HK-2 (cell line): ENCODE measurements at regions not wholly inside any gene's neighbourhood (a gene's known extent, or its start where the extent isn't known, plus 50 kb on each side); places are given as distances from the start of the nearest gene placed in this dataset.
"Not testable (repeated sequence)": the region's sequence is repeated elsewhere in the genome, so short reads cannot be mapped to it uniquely, and the experiment has no call there.

Source experiments
- DNase-seq: peaks from one replicate; pipeline ENCODE4 v3.0.0-alpha.2; 2018; ENCODE audit not compliant: unreplicated experiment

DNA sequence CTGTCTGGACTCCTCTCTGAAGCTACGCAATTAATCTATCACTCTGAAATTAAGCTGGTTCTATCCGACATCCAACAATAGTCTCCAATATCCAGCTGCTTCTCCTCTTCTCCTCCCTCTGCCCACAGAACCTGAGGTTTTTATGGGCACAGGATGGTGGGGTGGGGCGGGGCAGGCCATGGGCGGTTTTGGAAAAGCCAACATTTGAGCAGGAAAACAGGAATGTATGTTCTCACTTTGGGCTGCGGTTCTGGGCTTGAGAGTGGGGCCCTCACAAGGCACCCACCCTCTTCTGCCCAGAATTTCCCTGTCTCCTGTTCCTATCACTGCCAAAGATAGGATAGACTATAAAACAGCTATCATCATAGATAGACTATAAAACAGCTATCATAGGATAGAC, 1144.2 kb downstream of the EPHA7 start:
- no peak for DNase-seq

DNA sequence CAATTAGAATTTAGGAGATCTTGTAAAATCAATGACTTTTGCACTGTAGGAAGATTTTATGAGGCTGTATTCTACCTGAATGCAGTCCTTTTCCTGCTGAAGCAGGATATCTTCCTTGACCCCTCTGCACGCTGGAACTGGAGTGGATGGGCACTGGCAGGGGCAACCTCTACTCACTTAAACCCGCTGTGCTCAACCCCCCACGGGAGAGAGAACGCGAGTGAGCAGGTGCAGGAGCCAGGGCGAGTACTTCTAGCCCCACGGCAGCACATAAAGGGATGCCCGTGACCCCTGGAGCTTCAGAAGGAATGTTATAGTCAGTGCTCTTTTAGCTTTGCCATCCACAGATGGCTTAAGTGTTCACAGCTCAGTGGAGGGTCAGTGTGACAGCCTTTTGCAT, 1144.8 kb downstream of the EPHA7 start:
- no peak for DNase-seq

DNA sequence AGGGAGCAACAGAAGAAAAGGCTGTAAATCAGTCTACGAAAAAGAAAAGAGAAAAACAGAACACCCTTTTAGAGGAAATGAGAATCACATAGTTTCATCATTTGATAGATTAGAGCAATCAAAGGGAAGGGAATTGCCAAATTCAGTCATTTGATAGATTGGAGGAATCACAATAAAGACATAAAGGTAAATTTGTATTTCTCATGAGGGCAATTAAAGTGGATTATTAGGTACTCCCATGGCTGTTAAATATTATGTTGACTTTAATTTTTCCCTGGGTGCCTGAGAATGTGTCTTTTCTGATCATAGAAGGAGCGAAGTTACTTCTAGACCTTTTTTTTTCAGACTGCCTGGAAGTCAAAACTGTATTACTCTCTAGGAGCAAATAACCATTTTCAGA, 1145.7 kb downstream of the EPHA7 start:
- DNase-seq = no peak

DNA sequence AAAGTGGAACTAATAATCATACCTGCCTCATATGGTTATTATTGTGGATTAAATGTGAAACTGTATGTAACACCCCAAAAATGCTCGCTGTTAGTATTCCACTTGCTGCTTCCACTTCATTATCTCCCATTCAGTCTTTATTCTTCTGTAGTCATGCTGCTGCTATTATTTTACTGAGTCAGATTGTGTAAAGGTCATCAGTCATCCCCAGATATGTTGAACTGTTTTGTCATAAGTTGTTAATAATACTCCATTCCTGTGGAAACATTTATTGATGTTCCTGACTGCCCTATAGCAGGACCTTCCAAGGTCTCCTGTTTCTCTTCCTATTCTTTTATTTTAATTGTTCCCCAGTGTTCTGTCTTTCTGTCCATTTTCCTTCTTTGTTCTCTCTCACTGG, 1148.3 kb downstream of the EPHA7 start:
- DNase-seq = no peak

DNA sequence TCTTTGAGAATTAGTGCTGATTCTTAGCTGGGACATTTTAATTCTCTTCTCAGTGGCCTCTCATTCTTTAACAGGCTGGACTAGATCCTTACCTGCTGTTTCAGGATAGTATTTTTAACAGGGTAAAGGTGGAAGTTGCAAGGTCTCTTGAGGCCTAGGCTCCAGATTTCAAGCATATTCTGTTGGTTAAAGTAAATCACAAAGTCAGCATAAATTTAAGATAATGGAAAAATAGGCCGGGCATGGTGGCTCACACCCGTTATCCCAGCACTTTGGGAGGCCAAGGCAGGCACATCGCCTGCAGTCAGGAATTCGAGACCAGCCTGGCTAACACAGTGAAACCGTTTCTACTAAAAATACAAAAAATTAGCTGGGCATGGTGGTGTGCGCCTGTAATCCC, 1149.0 kb downstream of the EPHA7 start:
- DNase-seq = no peak

DNA sequence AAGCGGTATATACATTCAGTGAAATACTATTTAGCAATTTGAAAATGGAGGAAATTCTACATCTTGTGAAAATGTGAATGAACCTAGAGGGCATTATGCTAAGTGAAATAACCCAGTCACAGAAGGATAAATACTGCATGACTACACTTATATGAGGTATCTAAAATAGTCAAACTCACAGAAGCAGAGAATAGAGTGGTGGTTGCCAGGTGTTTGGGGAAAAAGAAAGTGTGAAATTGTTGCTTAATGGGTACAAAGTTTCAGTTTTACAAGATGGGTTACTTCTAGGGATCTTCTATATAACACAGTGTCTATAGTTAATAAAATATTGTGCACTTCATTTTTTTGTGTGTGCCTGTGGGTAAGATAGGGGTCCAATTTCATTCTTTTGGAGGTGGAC, 1152.0 kb downstream of the EPHA7 start:
- no peak for DNase-seq

DNA sequence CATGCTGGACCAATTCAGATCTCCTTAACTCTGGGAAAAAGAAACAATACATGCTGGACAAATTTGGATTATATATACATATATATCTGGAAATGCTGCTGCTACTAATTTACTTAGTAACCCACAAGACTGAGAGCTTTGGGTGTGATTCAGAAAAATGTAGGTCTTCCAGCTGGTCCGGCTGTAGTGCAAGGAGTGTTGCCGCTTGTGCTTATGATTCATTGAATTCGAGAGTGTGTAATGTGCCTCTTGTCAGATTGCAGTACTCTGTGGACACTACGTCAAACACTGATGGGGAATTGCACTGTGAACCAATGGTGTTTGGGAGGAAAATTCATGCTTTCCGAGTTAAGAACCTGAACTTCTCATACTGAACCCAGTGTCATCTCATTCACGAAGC, 1155.5 kb downstream of the EPHA7 start:
- DNase-seq = no peak

DNA sequence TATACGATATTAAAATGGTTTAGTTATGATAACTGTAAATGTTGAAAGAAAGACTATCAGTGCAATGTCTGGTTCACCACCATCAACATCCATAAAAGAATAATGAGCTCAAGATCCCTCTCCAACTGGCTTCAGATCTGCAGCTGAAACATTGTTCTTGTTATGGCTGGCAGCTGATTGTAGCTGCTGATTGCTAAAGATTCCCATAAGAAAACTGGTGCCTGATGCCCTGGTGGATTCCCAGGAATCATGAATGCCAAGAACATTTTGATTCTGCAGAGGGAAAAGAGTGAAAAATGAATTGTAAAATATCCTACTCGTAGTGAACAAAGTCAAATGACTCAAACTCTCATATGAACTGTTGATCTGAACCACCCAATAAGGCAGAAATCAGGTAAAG, 1160.2 kb downstream of the EPHA7 start:
- no peak for DNase-seq

DNA sequence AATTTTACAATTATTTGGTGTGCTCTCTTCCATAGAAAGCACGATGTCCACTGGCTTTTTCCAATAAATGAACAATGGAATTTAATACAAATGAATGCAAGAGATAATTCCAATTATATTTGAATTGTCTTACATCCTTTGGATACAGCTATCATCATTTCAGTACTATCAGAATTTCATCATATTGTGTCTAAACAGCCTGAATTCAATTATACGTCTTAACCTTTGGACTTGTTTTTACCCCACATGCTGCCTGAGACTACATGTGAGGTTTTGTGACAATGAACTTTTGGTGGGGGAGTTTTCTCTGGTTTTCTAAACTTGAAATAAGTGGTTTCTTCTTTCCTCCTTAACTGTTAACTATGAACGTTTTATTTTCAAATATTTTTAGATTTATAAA, 1176.0 kb downstream of the EPHA7 start:
- no peak for DNase-seq

DNA sequence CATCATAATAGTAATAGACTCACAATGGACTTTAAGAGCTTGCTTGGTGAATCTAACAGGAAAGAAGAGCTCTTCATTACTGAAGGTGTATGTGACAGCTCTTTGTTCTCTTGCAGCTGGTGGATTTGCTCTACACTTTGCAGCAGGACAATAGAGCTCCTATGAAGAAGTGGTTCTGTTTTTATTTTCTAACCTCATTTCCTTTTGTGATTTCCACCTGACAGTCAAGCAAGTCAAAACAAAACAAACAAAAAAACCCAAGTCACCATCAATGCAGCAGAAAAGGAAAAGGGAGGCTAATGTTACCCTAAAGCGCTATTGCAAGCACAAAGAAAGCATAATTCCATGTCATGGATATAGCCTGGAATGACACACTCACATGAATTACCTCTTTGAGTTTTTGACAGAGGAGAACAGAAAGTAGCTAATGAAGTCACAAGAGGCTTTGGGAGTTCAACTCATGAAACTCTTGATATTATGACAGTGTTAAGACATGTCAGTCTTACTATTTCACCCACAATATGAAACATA, 1188.1 kb downstream of the EPHA7 start:
- no peak for DNase-seq

DNA sequence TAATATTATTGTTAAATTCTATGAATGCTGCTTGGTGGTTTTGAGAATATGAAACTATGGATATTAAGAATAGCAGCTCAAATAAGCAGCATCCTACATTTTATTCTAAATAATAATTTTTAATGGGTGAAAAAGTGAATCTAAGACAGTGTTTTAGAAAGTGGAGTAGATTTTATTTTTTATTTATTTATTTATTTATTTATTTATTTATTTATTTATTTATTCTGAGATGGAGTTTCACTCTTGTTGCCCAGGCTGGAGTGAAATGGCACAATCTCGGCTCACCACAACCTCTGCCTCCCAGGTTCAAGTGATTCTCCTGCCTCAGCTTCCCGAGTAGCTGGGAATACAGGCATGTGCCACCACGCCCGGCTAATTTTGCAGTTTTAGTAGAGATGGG, 1199.4 kb downstream of the EPHA7 start:
- DNase-seq = not testable (repeated sequence)

DNA sequence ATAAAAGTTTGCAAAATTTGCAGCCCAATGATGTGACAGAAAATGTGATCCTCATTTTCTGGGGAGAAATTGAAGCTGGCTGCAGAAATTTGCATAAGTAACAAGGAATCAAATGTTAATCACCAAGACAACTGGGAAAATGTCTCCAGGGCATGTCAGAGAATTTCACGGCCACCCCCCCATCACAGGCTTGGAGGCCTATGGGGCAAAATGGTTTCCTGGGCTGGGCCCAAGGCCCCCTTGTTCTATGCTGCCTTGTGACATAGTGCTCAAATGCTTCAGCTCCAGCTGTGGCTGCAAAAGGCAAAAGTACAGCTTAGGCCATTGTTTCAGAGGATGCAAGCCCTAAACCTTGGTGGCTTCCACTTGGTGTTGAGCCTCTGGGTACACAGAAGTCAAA, 1202.6 kb downstream of the EPHA7 start:
- no peak for DNase-seq

DNA sequence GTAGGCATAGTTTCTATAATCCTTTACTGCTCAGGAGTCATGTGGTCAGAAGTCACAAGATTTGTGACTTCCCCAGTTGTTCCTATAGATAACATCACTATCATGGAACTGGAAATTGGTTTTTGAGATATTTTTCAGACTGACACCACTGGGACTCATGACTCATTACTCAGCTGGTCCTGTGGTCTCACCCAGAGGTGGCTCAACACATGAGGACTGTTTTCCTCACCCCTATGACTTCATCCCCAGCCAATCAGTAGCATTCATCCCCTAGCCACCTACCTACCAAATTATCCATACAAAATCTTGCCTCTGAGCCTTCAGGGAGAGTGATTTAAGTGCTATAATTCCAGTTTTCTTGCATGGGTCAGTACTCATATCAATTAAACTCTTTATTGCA, 1217.7 kb downstream of the EPHA7 start:
- DNase-seq = peak; percentile 11

DNA sequence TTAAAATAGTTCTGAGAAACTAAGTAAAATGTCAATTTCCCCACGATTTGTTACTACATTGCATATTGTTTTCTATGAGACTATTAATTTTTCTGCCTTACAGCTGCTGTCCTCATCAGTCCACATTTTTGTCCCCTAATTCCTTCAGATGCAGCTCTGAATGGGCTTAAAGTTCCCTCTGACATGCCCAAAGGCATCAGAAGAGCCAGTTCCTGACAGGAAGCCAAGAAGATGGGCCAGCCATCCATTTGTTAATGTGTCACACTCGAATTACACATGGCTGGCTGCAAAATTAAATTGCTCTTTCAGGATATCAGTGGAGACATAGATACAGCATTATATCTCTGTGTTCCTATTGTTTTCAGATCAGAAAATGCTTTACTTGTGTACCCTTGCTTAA, 1223.0 kb downstream of the EPHA7 start:
- no peak for DNase-seq

DNA sequence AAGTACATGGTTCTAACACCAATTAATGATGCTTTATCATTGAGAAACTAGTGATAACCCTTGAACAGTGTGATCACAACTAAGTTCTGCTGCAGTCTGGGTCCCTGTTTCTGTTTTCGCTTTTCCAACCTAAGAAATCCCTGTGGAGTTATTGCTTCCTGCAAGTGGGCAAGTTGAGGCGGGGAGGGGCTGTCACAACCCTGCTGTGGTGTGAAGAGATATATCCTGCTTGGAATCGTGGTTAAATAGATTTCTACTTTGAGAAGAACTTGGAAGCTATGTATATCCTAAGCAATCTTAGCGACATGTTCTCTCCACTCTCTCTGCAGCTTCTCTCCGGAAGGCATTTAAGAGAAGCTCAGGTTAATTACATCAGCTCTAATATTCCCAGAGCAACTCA, 1223.6 kb downstream of the EPHA7 start:
- no peak for DNase-seq

DNA sequence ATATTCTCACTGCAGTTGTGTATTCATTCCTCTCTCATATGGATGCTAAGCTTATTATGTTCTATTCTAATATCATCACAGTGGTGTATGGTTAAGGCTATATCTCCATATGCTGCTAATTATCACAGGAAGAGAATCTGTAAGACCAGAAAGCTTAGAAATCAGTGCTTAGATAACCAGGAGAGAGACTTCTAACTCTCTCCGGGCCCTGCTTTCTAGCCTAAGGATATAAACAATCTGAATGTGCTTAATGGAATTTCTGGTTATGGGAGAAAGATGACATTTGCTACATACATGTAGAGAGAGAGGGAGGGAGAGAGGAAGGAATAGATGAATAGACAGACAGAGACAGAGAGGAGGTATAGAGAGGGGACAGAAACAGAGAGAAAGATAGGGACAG, 1231.3 kb downstream of the EPHA7 start:
- DNase-seq = no peak

DNA sequence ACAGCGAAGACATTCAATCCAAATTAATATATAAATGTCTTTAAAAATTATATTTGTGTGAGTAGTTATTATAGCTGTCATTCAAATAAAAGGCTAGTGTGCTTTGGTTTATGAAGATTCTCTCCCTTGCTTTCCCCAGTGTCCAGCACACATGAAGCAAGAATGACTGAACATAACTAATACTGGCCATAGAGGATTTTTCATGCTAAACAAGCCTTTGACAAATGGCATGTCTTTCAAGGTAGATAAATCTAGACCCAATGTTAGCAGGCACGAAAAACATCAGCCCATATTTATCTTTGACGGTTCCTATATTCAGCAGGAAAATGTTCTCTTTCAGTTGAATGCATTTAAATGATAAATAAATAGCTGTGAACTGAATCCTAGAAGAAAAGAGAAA, 1234.4 kb downstream of the EPHA7 start:
- DNase-seq = no peak

DNA sequence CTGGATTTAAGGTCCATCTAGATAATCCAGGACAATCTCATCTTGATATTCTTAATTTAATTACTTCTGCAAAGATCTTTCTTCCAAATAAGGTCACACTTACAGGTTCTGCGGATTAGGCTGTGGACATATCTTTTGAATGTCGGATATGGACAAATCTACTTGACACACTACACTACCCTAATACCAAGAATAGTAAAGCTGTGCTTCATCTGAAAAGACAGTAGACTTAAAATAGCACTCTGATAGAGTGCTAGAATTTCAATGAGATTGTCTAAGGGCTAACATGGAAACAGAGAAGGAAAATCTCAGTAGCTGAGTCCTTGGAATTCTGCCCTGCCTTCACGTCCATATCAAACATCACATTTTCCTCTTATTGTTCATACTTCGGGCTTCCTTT, 1238.0 kb downstream of the EPHA7 start:
- no peak for DNase-seq

DNA sequence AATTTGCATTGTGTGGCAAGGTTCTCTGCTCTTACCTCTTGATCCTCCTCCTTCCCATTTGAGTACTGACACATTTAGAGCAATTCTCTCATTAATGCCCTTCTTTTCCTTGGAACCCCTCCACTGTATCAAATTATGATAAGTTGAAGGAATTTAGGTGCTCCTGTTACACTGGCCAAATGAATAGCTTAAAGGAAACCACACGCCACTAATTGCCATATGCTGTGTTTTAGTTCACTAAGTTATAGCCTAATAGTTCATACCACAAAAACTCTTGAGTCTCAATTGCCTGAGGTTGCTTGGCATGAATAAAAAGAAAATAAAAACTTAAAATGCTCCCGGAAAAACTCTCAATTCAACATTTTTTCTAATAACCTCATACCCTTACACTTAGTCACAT, 1239.3 kb downstream of the EPHA7 start:
- DNase-seq = no peak

DNA sequence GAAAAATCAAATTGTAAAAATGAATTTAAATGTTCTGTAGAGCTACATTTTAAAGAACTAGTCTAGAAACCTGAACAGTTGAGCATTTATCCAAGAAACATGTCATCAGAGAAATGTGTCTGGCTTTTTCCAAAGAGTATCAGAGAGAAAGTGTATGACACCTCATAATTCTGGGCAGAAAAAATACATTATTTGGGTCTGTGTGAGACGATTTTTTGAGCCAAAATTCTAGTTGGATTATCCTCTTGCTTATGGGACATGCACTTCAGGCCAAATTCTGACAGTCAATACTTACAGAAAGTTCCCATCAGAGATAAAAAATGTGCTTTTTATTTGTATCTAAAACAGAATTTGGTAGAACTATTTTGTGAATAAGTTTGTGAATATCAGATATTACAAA, 1242.7 kb downstream of the EPHA7 start:
- DNase-seq = no peak

DNA sequence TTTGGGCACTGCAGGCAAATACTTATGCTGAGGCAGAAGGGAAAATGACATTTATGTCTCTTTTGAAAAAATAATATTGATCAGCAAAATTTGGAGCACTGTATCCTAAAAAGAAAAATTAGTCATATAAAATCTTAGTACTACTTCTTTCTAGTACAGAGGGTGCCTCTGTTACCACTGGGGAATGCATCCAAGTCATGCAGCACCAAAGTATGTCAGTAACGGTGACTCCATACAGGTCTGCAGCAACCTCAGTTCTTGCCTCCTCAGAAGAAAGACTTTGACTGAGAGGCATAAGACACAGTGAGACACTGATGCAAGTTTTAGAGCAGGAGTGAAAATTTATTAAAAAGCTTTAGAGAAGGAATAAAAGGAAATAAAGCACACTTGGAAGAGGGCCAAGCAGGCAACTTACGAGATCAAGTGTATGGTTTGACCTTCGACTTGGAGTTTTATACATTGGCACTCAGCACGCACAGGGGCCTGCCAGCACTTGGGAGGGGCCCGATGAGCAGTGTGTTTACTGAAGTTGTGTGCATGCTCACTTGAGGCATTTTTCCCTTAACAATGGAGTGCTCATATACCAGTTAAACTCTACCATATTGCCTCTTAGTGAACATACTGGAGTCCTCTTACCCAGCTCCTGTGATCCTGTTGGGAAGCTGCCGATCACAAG, 1244.8 kb downstream of the EPHA7 start:
- DNase-seq = no peak

DNA sequence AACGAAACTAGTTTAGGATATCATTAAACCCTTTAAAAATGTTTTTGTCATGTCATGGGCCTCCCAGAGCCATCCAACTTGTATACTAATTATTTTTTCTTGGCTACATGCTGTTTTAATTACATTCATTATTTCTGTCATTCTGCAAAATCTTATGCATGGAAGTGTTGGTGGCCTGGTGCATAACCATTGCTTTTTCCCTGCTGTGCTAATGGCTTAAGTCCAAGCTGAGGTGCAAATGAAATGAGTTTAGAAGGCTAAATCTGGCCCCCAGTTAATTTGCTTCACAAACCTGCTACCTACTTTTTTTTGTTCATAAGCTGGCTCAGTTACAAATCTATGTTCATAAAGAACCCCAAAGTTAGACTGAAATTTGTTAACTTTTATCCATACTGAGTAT, 1249.9 kb downstream of the EPHA7 start:
- no peak for DNase-seq

DNA sequence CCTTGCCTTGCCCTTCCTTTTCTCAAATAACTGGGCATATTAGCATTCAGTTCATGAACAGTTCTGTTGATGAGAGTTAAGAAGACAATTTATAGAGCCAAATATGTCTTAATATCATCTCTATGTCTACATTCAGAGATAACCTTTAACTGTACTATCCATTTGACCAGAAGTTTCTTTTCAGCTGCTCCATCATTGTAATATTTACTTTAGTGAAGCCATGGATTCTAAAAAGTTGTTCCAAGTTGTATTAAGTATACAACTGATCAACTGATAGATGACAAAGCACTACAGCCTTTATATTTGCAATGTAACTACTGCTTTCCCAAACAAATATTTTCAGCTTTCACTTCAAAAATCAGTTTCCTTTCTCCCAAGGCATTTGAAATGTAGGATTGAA, 1252.7 kb downstream of the EPHA7 start:
- no peak for DNase-seq

DNA sequence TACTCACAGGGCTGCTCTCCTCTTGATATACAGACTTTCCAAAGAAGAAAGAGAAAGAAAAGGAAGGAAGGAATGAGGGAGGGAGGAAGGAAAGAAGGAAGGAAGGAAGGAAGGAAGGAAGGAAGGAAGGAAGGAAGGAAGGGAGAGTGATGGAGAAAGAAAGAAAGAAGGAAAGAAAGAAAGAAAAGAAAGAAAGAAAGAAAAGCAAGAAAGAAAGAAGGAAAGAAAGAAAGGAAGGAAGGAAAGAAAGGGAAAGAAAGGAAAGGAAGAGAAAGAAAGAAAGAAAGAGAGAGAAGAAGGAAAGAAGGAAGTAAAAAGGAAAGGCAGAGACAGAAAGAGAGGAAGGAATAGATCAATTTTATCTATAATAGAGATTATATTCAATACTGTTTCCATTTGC, 1257.4 kb downstream of the EPHA7 start:
- DNase-seq = no peak
